ENCODE measurements at regions not wholly inside any gene's neighbourhood (a gene's known extent, or its start where the extent isn't known, plus 50 kb on each side); places are given as distances from the start of the nearest gene placed in this dataset.
"Not testable (repeated sequence)": the region's sequence is repeated elsewhere in the genome, so short reads cannot be mapped to it uniquely, and the experiment has no call there.

- Histone ChIP-seq H3K27ac (replicated peaks) (no peak overlapping the region), H3K4me3 (replicated peaks; ENCODE audit: insufficient read depth, low read length) (no peak overlapping the region), H3K27me3 (ENCODE audit: insufficient read depth, poor library complexity, severe bottlenecking) (no peaks in the 10 kb centered on the region)
- TF ChIP-seq POLR2AphosphoS5 (IDR thresholded peaks at IDR 0.05; ENCODE audit: low read depth) (no peak), GABPA (IDR thresholded peaks at IDR 0.05; ENCODE audit: low read depth) (no peak), SPI1 (IDR thresholded peaks at IDR 0.05; ENCODE audit: borderline replicate concordance, low read depth) (no peak), REST (IDR thresholded peaks at IDR 0.05; ENCODE audit: insufficient replicate concordance, low read depth) (no peak)
- TF ChIP-seq, protein P1, sequence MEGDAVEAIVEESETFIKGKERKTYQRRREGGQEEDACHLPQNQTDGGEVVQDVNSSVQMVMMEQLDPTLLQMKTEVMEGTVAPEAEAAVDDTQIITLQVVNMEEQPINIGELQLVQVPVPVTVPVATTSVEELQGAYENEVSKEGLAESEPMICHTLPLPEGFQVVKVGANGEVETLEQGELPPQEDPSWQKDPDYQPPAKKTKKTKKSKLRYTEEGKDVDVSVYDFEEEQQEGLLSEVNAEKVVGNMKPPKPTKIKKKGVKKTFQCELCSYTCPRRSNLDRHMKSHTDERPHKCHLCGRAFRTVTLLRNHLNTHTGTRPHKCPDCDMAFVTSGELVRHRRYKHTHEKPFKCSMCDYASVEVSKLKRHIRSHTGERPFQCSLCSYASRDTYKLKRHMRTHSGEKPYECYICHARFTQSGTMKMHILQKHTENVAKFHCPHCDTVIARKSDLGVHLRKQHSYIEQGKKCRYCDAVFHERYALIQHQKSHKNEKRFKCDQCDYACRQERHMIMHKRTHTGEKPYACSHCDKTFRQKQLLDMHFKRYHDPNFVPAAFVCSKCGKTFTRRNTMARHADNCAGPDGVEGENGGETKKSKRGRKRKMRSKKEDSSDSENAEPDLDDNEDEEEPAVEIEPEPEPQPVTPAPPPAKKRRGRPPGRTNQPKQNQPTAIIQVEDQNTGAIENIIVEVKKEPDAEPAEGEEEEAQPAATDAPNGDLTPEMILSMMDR (IDR thresholded peaks at IDR 0.05; ENCODE audit: insufficient read depth, low read length), result no peak
- DNase-seq (ENCODE audit: low read depth in 1 of 2, low spot score in 1 of 2), result no peak
Measured at GRCh38 chr3:110697961-110698360, 373.7 kb upstream of the NECTIN3 start.

DNA sequence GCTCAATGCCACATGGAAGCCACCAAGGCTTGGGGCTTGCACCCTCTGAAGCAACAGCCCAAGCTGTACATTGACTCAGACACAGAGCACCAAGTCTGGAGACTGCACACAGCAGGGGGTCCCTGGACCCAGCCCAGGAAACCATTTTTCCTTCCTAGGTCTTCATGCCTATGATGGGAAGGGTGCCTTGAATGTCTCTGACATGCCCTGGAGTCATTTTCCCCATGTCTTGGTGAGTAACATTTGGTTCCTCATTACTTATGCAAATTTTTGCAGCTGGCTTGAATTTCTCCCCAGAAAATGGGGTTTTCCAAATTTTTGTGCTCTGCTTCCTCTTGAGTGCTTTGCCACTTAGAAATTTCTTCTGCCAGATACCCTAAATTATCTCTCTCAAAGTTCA lies 367.3 kb upstream of the NECTIN3 start:
- not testable (repeated sequence) for H3K27ac ChIP-seq (replicated peaks); H3K4me3 ChIP-seq (replicated peaks; ENCODE audit: insufficient read depth, low read length); H3K27me3 ChIP-seq (ENCODE audit: insufficient read depth, poor library complexity, severe bottlenecking); DNase-seq (ENCODE audit: low read depth in 1 of 2, low spot score in 1 of 2)

GRCh38 chr3:110708156-110708555 lies 363.5 kb upstream of the NECTIN3 start:
- TF ChIP-seq SPI1 (IDR thresholded peaks at IDR 0.05; ENCODE audit: borderline replicate concordance, low read depth) (no peak), REST (IDR thresholded peaks at IDR 0.05; ENCODE audit: insufficient replicate concordance, low read depth) (no peak), GABPA (IDR thresholded peaks at IDR 0.05; ENCODE audit: low read depth) (no peak), POLR2AphosphoS5 (IDR thresholded peaks at IDR 0.05; ENCODE audit: low read depth) (no peak)
- TF ChIP-seq, protein P1 (IDR thresholded peaks at IDR 0.05; ENCODE audit: insufficient read depth, low read length), result no peak
- no peak overlapping the region for H3K4me3 ChIP-seq (replicated peaks; ENCODE audit: insufficient read depth, low read length)
- H3K27ac ChIP-seq (replicated peaks), result no peak overlapping the region
- no peaks in the 10 kb centered on the region for H3K27me3 ChIP-seq (ENCODE audit: insufficient read depth, poor library complexity, severe bottlenecking)
- DNase-seq (ENCODE audit: low read depth in 1 of 2, low spot score in 1 of 2), result no peak

DNA sequence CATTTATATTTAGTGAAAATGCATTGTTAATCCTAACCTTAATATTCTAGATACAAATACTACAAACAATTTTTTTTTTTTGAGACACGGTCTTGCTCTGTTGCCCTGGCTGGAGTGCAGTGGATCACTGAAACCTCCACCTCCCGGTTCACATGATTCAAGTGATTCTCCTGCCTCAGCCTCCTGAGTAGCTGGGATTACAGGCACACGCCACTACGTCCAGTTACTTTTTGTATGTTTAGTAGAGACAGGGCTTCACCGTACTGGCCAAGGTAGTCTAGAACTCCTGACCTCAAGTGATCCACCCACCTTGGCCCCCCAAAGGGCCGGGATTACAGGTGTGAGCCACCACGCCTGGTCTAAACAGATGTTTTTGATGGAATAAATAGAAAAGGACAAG lies 361.5 kb upstream of the NECTIN3 start:
- no peak overlapping the region for H3K27ac ChIP-seq (replicated peaks)
- no peak for DNase-seq (ENCODE audit: low read depth in 1 of 2, low spot score in 1 of 2)
- H3K27me3 ChIP-seq (ENCODE audit: insufficient read depth, poor library complexity, severe bottlenecking), result no peaks in the 10 kb centered on the region

More for the DNA sequence above, 361.5 kb upstream of the NECTIN3 start:
- TF ChIP-seq SPI1 (IDR thresholded peaks at IDR 0.05; ENCODE audit: borderline replicate concordance, low read depth) (no peak), POLR2AphosphoS5 (IDR thresholded peaks at IDR 0.05; ENCODE audit: low read depth) (no peak), REST (IDR thresholded peaks at IDR 0.05; ENCODE audit: insufficient replicate concordance, low read depth) (no peak), GABPA (IDR thresholded peaks at IDR 0.05; ENCODE audit: low read depth) (no peak)
- TF ChIP-seq, protein P1 (IDR thresholded peaks at IDR 0.05; ENCODE audit: insufficient read depth, low read length), result no peak
- no peak overlapping the region for H3K4me3 ChIP-seq (replicated peaks; ENCODE audit: insufficient read depth, low read length)
